H9 (cell line): ENCODE measurements at regions not wholly inside any gene's neighbourhood (a gene's known extent, or its start where the extent isn't known, plus 50 kb on each side); places are given as distances from the start of the nearest gene placed in this dataset.
A peak's percentile ranks its signal among the peaks of the same experiment; 100 is the strongest.

Source experiments
- DNase-seq: peaks from one replicate; pipeline ENCODE4 v3.0.0-alpha.2; 2017
- H2AFZ ChIP-seq: one replicate; pipeline ENCODE4 v1.6.1; 2013; ENCODE audit warnings: mild to moderate bottlenecking, low read length, control low read depth, moderate library complexity
- H2AK5ac ChIP-seq: 2 replicates; pipeline ENCODE4 v1.6.1; 2013; ENCODE audit warnings: low read length, control low read depth, mixed read lengths; ENCODE audit not compliant: insufficient read length
- H2BK120ac ChIP-seq: one replicate; pipeline ENCODE4 v1.6.1; 2013; ENCODE audit warnings: low read depth, mild to moderate bottlenecking, low read length, control low read depth, inconsistent platforms; ENCODE audit not compliant: poor library complexity, severe bottlenecking
- H2BK12ac ChIP-seq: 2 replicates; pipeline ENCODE4 v1.6.1; 2013; ENCODE audit warnings: low read length, control low read depth, mixed read lengths, low read depth; ENCODE audit not compliant: insufficient read length
- H2BK15ac ChIP-seq: 2 replicates; pipeline ENCODE4 v1.6.1; 2013; ENCODE audit warnings: low read depth, low read length, control low read depth
- H2BK20ac ChIP-seq: one replicate; pipeline ENCODE4 v1.6.1; 2013; ENCODE audit warnings: low read depth, mild to moderate bottlenecking, low read length, control low read depth, inconsistent platforms; ENCODE audit not compliant: poor library complexity, severe bottlenecking
- H2BK5ac ChIP-seq: 2 replicates; pipeline ENCODE4 v1.6.1; 2013; ENCODE audit warnings: low read length, control low read depth, mixed read lengths; ENCODE audit not compliant: insufficient read length
- H3K14ac ChIP-seq: 2 replicates; pipeline ENCODE4 v1.6.1; 2013; ENCODE audit warnings: low read length, control low read depth; ENCODE audit not compliant: insufficient read depth
- H3K18ac ChIP-seq: 2 replicates; pipeline ENCODE4 v1.6.1; 2013; ENCODE audit warnings: low read depth, mild to moderate bottlenecking, mixed read lengths, low read length, control low read depth; ENCODE audit not compliant: insufficient read length
- H3K23ac ChIP-seq: 2 replicates; pipeline ENCODE4 v1.6.1; 2013; ENCODE audit warnings: low read length, control low read depth, mixed read lengths, low read depth; ENCODE audit not compliant: insufficient read length
- H3K23me2 ChIP-seq: 2 replicates; pipeline ENCODE4 v1.6.1; 2013; ENCODE audit warnings: low read depth, mild to moderate bottlenecking, mixed read lengths, low read length, control low read depth; ENCODE audit not compliant: insufficient read length, poor library complexity, severe bottlenecking
- H3K27ac ChIP-seq: 2 replicates; pipeline ENCODE4 v1.5.1; 2013; ENCODE audit warnings: low read length, control low read depth, mixed read lengths, low read depth; ENCODE audit not compliant: insufficient read length
- H3K27me3 ChIP-seq: 2 replicates; pipeline ENCODE4 v1.6.1; 2013; ENCODE audit warnings: low read length, control low read depth, inconsistent platforms; ENCODE audit not compliant: insufficient read depth
- H3K4ac ChIP-seq: 2 replicates; pipeline ENCODE4 v1.6.1; 2013; ENCODE audit warnings: low read depth, mild to moderate bottlenecking, control low read depth, inconsistent platforms, low read length, moderate library complexity
- H3K4me1 ChIP-seq: 2 replicates; pipeline ENCODE4 v1.6.1; 2013; ENCODE audit warnings: low read length, control low read depth, inconsistent platforms; ENCODE audit not compliant: insufficient read depth
- H3K4me2 ChIP-seq: 2 replicates; pipeline ENCODE4 v1.6.1; 2013; ENCODE audit warnings: low read length, control low read depth, mixed read lengths; ENCODE audit not compliant: insufficient read length, insufficient read depth
- H3K56ac ChIP-seq: 2 replicates; pipeline ENCODE4 v1.6.1; 2013; ENCODE audit warnings: low read depth, mild to moderate bottlenecking, mixed read lengths, low read length, control low read depth; ENCODE audit not compliant: insufficient read length
- H3K79me1 ChIP-seq: 2 replicates; pipeline ENCODE4 v1.6.1; 2013; ENCODE audit warnings: low read depth, mild to moderate bottlenecking, moderate library complexity, low read length, control low read depth, inconsistent platforms; ENCODE audit not compliant: insufficient read depth, poor library complexity, severe bottlenecking
- H3K79me2 ChIP-seq: 2 replicates; pipeline ENCODE4 v1.6.1; 2013; ENCODE audit warnings: low read length, control low read depth, inconsistent platforms; ENCODE audit not compliant: insufficient read depth
- H3K9ac ChIP-seq: 2 replicates; pipeline ENCODE4 v1.6.1; 2013; ENCODE audit warnings: low read length, control low read depth, mixed read lengths; ENCODE audit not compliant: insufficient read length; ENCODE audit errors: extremely low read depth
- H3K9me3 ChIP-seq: one replicate; pipeline ENCODE4 v1.6.1; 2013; ENCODE audit warnings: low read depth, low read length, inconsistent platforms; ENCODE audit not compliant: control insufficient read depth
- H3T11ph ChIP-seq: one replicate; pipeline ENCODE4 v1.6.1; 2013; ENCODE audit warnings: mild to moderate bottlenecking, low read length, control low read depth, inconsistent platforms
- H4K20me1 ChIP-seq: one replicate; pipeline ENCODE4 v1.6.1; 2013; ENCODE audit not compliant: control insufficient read depth, insufficient read length, insufficient read depth
- H4K5ac ChIP-seq: 2 replicates; pipeline ENCODE4 v1.6.1; 2013; ENCODE audit warnings: low read depth, mild to moderate bottlenecking, mixed read lengths, low read length, control low read depth; ENCODE audit not compliant: insufficient read length
- H4K8ac ChIP-seq: replicated peaks from 2 replicates; pipeline ENCODE4 v1.6.1; 2013; ENCODE audit warnings: low read length, control low read depth, mixed read lengths, low read depth; ENCODE audit not compliant: insufficient read length
- H4K91ac ChIP-seq: 2 replicates; pipeline ENCODE4 v1.6.1; 2013; ENCODE audit warnings: low read depth, mild to moderate bottlenecking, moderate library complexity, mixed read lengths, low read length, control low read depth; ENCODE audit not compliant: insufficient read length
- H3K27ac Mint-ChIP-seq, 3 experiments: 2 replicates in 2 of 3; 3 replicates in 1 of 3; pipeline ENCODE4 v1.8.0; 2020 to 2021; ENCODE audit warnings: mixed read lengths in 3 of 3, mild to moderate bottlenecking in 1 of 3, moderate library complexity in 1 of 3
- H3K27me3 Mint-ChIP-seq: 2 replicates; pipeline ENCODE4 v1.8.0; 2021; ENCODE audit warnings: low read depth, mild to moderate bottlenecking, moderate library complexity, mixed read lengths
- H3K36me3 Mint-ChIP-seq, 3 experiments: 2 replicates in 2 of 3; 3 replicates in 1 of 3; pipeline ENCODE4 v1.8.0; 2020 to 2021; ENCODE audit warnings: low read depth in 3 of 3, mixed read lengths in 3 of 3; ENCODE audit not compliant: insufficient read depth in 1 of 3
- H3K4me1 Mint-ChIP-seq, 2 experiments: 2 replicates each; pipeline ENCODE4 v1.8.0; 2020; ENCODE audit warnings: mixed read lengths in 2 of 2
- H3K4me3 Mint-ChIP-seq, 2 experiments: 2 replicates in 1 of 2; 3 replicates in 1 of 2; pipeline ENCODE4 v1.8.0; 2020 to 2021; ENCODE audit warnings: mild to moderate bottlenecking in 2 of 2, mixed read lengths in 2 of 2, moderate library complexity in 1 of 2
- H3K9me3 Mint-ChIP-seq, 2 experiments: 2 replicates in 1 of 2; 3 replicates in 1 of 2; pipeline ENCODE4 v1.8.0; 2020; ENCODE audit warnings: mild to moderate bottlenecking in 2 of 2, mixed read lengths in 2 of 2, moderate library complexity in 1 of 2
- CTCF ChIP-seq: fragments of 200-600 bp; sonication (generic); conservative IDR thresholded peaks from 3 replicates; pipeline ENCODE4 v1.8.0; 2021; ENCODE audit warnings: antibody characterized with exemption, mild to moderate bottlenecking
- WGBS: extraction: QIAGEN DNeasy Blood & Tissue Kit; methylation state at CpG from one replicate; pipeline ENCODE4 v1.1.7; 2013; ENCODE audit warnings: missing lambda C conversion rate, low lambda C conversion rate, mixed read lengths; ENCODE audit not compliant: insufficient read length; ENCODE audit errors: extremely low coverage; 5-methylcytosine and 5-hydroxymethylcytosine counted together

DNA sequence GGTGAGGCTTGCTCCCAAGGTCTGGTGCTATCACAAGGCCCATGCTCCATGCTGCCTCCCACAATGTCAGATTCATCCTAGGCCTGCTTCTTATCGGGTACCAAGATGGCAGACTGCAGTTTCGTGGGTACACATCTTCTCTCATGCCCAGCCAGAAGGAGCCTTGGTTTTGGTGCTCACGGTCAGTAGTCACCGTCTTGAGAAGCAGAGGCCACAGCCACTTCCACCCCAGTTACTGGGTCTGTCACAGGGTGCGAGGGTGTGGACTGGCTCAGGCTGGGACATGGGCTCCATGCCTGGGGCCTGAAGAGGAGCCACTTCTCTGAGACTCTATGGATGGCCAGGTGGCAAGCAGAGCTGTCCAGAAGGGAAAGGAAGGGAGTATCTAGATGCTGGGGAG is 178.8 kb upstream of the HS6ST1 start:
- H3K4me1 Mint-ChIP-seq, result peaks cover 29 to 34% of the 10 kb centered on the region in 2 experiments
- Histone ChIP-seq H3K56ac (no peak overlapping the region), H3K14ac (no peak overlapping the region), H3K27me3 (no peaks in the 10 kb centered on the region), H3K23ac (no peak overlapping the region), H2BK120ac (no peak overlapping the region), H3K18ac (no peak overlapping the region), H3K79me2 (no peaks in the 10 kb centered on the region), H2BK12ac (no peak overlapping the region), H3K9ac (no peak overlapping the region), H3K79me1 (no peaks in the 10 kb centered on the region), H3K4me1 (no peaks in the 10 kb centered on the region; the same call in 1 of the 2 replicates), H4K20me1 (no peaks in the 10 kb centered on the region), H2AK5ac (no peak overlapping the region), H3K4me2 (no peak overlapping the region), H3K27ac (no peak overlapping the region), H2BK20ac (no peak overlapping the region), H3K23me2 (no peaks in the 10 kb centered on the region), H4K5ac (no peak overlapping the region), H3K9me3 (no peaks in the 10 kb centered on the region), H4K8ac (no peak overlapping the region), H2AFZ (no peak overlapping the region), H3K4ac (no peak overlapping the region), H2BK15ac (no peak overlapping the region), H3T11ph (no peak overlapping the region), H2BK5ac (no peak overlapping the region), H4K91ac (no peak overlapping the region)
- H3K27ac Mint-ChIP-seq, result no peak overlapping the region
- peaks cover 0 to 3% (median 0%) of the 10 kb centered on the region in 3 experiments; a peak in 2 of 7 replicates for H3K36me3 Mint-ChIP-seq
- H3K4me3 Mint-ChIP-seq, result no peak overlapping the region
- no peak for TF ChIP-seq CTCF
- no CpG with 5 or more reads among the region's 5 CpGs for WGBS
- peaks cover 0 to 3% of the 10 kb centered on the region in 2 experiments; a peak in 3 of 5 replicates for H3K9me3 Mint-ChIP-seq
- peak; percentile 19 for DNase-seq
- H3K27me3 Mint-ChIP-seq, result peaks cover 2% of the 10 kb centered on the region
